BJ (cell line): ENCODE measurements at regions not wholly inside any gene's neighbourhood (a gene's known extent, or its start where the extent isn't known, plus 50 kb on each side); places are given as distances from the start of the nearest gene placed in this dataset.
"Not testable (repeated sequence)": the region's sequence is repeated elsewhere in the genome, so short reads cannot be mapped to it uniquely, and the experiment has no call there.

Experiments used
- CTCF ChIA-PET: fragments of 350-600 bp; formaldehyde crosslinking; extraction: SDS; loops from one replicate; lab custom pipeline; 2021; ENCODE audit warnings: antibody characterized with exemption, inconsistent platforms; lab: Yijun Ruan, JAX
- POLR2A ChIA-PET: fragments of 300-600 bp; sonication (Branson Sonifier 250); formaldehyde crosslinking; extraction: SDS; loops from one replicate; lab custom pipeline; 2021; ENCODE audit warnings: antibody characterized with exemption; lab: Charles Lee
- DNase-seq: peaks from one replicate; pipeline ENCODE4 v3.0.0-alpha.2; 2011; ENCODE audit warnings: low read depth
- H3K27me3 ChIP-seq: 2 replicates; pipeline ENCODE4 v1.6.0; 2011; ENCODE audit warnings: low read length; ENCODE audit not compliant: control insufficient read depth, insufficient read depth
- H3K36me3 ChIP-seq: 2 replicates; pipeline ENCODE4 v1.5.1; 2011; ENCODE audit warnings: low read length; ENCODE audit not compliant: control insufficient read depth, insufficient read depth
- H3K4me3 ChIP-seq: 2 replicates; pipeline ENCODE4 v1.5.1; 2011; ENCODE audit warnings: low read depth, mild to moderate bottlenecking, control low read depth, low read length
- CTCF ChIP-seq: IDR thresholded peaks from 2 replicates; pipeline ENCODE4 v1.5.1; 2011; ENCODE audit warnings: low read depth, mild to moderate bottlenecking, control low read depth, inconsistent platforms, low read length, moderate library complexity; ENCODE audit not compliant: insufficient read depth

DNA sequence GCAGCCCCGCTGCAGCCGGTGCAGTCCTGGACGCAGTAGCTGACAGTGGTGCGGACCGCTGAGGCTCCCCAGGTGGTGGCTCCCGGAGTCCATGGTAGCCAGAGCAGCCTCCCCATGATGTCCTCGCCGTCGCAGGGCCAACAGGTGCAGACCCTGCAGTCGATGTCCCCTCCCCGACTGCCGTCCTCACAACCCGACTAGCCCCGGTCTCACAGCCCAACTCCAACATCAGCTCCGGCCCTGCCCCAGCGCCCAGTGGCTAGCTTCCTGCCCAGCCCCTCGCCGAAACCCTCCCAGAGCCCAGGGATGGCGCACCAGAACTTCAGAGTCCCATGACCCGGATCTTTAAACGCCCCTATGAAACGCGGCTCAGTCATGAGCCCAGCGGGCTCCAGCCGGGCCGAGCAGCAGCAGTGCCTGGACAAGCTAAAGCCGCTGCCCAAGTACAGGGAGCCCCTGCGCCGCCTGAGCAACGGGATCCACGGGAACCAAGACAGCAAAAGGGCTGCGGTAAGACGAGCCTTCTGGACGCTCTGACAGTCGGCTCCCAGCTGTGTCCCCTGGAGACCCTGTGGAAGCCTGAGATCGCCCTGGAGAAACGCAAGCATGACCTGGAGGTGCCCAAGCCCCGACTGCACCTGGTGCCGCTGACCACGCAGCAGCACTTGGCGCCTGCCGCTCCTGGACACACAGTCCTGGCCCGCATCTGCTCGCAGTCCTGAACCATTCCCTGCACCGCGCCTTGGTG is 53.8 kb upstream of the TUBA3E start:
- Histone ChIP-seq H3K27me3 (peaks cover 3% of the 10 kb centered on the region), H3K36me3 (no peaks in the 10 kb centered on the region), H3K4me3 (no peak overlapping the region)
- DNase-seq = no peak
- ChIA-PET POLR2A (no interaction called here), CTCF (interaction anchor here (1.7 kb wide), 1 partner anchor 9 kb away, joined by 5 read pairs; no protein-coding TSS in a partner anchor)
- no peak for TF ChIP-seq CTCF

DNA sequence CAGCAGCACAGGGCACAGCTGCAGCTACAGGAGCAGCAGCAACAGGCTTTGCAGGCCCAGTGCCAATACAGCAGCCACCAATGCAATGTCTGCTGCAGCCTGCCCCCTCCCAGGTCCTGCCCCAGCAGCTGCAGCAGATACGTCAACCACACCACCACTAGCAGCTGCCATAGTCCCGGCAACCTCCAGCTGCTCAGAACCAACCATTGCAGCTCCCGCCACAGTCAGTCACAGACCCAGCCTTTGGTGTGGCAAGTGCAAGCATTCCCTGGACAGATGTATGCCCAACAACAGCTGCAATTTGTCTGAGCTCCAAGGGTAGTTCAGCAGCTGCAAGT is 53.3 kb upstream of the TUBA3E start:
- no peak for DNase-seq
- POLR2A ChIA-PET = no interaction called here
- H3K27me3 ChIP-seq = peaks cover 3% of the 10 kb centered on the region
- no peaks in the 10 kb centered on the region for H3K36me3 ChIP-seq
- CTCF ChIA-PET = no interaction called here
- no peak overlapping the region for H3K4me3 ChIP-seq
- TF ChIP-seq CTCF = no peak

DNA sequence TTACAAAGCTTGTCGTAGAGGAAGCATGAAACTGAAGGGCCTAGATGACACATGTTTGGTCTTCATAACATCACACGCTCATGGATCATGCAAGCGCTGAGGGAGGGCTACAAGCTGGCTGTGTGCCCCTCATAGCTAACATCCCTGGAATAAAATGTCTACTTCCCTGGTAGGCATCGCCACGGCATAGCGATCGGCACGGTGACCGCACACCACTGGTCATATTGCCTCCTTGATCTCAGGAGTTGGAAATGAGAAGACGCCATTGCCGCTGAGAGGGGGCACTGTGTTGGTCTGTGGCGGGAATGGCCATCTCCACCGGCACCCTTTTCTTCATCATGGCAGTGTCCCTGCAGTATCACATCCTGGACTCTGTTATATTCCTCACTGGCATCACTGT is 50.1 kb upstream of the TUBA3E start:
- DNase-seq, H3K27me3 ChIP-seq, CTCF ChIA-PET, POLR2A ChIA-PET, H3K36me3 ChIP-seq, H3K4me3 ChIP-seq: not testable (repeated sequence)
